ENCODE measurements at regions not wholly inside any gene's neighbourhood (a gene's known extent, or its start where the extent isn't known, plus 50 kb on each side); places are given as distances from the start of the nearest gene placed in this dataset.

GRCh38 chr10:7507887-7508726 is 97.3 kb upstream of the SFMBT2 start:
- H3K9me3 ChIP-seq (ENCODE audit: control extremely low read depth in 1 of 5, control insufficient read depth in 4 of 5, insufficient read depth in 2 of 5, low read depth in 1 of 5, low read length in 4 of 5), result peaks cover 0 to 11% (median 5%) of the 10 kb centered on the region in 5 experiments
- 46% methylated on average over 11 of the region's 13 CpGs for WGBS (ENCODE audit: insufficient coverage)
- no peaks in the 10 kb centered on the region for H3K36me3 ChIP-seq (ENCODE audit: control insufficient read depth in 4 of 4, insufficient read depth in 4 of 4, low read length in 3 of 4)
- H3K27ac ChIP-seq (ENCODE audit: insufficient read depth in 1 of 2, low read depth in 1 of 2, low read length in 2 of 2, poor library complexity in 1 of 2, severe bottlenecking in 2 of 2), result no peak overlapping the region
- no peak overlapping the region for H3K4me3 ChIP-seq (ENCODE audit: control insufficient read depth in 1 of 7, extremely low read depth in 1 of 7, insufficient read depth in 4 of 7, low read depth in 2 of 7, low read length in 6 of 7)
- CTCF ChIA-PET, result interaction anchor here (1.1 kb wide), 1 partner anchor 17 kb away, joined by 3 read pairs; no protein-coding TSS in a partner anchor
- H3K4me1 ChIP-seq (ENCODE audit: control extremely low read depth in 1 of 4, control insufficient read depth in 4 of 4, insufficient read depth in 4 of 4, low read length in 3 of 4), result peaks cover 0 to 9% (median 6%) of the 10 kb centered on the region in 4 experiments
- DNase-seq, result peak in 2 of 3 donors; percentile 32 to 50
- H3K27me3 ChIP-seq (replicated peaks in 2 of 5; ENCODE audit: control insufficient read depth in 4 of 5, insufficient read depth in 5 of 5, low read length in 4 of 5), result no peaks in the 10 kb centered on the region
- POLR2A ChIA-PET, result no interaction called here

GRCh38 chr10:7506571-7506970 is 95.7 kb upstream of the SFMBT2 start:
- Histone ChIP-seq H3K9me3 (ENCODE audit: control extremely low read depth in 1 of 5, control insufficient read depth in 4 of 5, insufficient read depth in 2 of 5, low read depth in 1 of 5, low read length in 4 of 5) (peaks cover 0 to 9% (median 5%) of the 10 kb centered on the region in 5 experiments), H3K4me3 (ENCODE audit: control insufficient read depth in 1 of 7, extremely low read depth in 1 of 7, insufficient read depth in 4 of 7, low read depth in 2 of 7, low read length in 6 of 7) (no peak overlapping the region), H3K27ac (ENCODE audit: insufficient read depth in 1 of 2, low read depth in 1 of 2, low read length in 2 of 2, poor library complexity in 1 of 2, severe bottlenecking in 2 of 2) (no peak overlapping the region), H3K27me3 (replicated peaks in 2 of 5; ENCODE audit: control insufficient read depth in 4 of 5, insufficient read depth in 5 of 5, low read length in 4 of 5) (no peaks in the 10 kb centered on the region), H3K4me1 (ENCODE audit: control extremely low read depth in 1 of 4, control insufficient read depth in 4 of 4, insufficient read depth in 4 of 4, low read length in 3 of 4) (peaks cover 0 to 17% (median 8%) of the 10 kb centered on the region in 4 experiments), H3K36me3 (ENCODE audit: control insufficient read depth in 4 of 4, insufficient read depth in 4 of 4, low read length in 3 of 4) (no peaks in the 10 kb centered on the region)
- ChIA-PET POLR2A (no interaction called here), CTCF (no interaction called here)
- DNase-seq, result no peak
- 100% methylated on average over 2 of the region's 3 CpGs for WGBS (ENCODE audit: insufficient coverage)

GRCh38 chr10:7505196-7505595 is 94.4 kb upstream of the SFMBT2 start:
- Histone ChIP-seq H3K4me3 (ENCODE audit: control insufficient read depth in 1 of 7, extremely low read depth in 1 of 7, insufficient read depth in 4 of 7, low read depth in 2 of 7, low read length in 6 of 7) (no peak overlapping the region), H3K36me3 (ENCODE audit: control insufficient read depth in 4 of 4, insufficient read depth in 4 of 4, low read length in 3 of 4) (no peaks in the 10 kb centered on the region), H3K9me3 (ENCODE audit: control extremely low read depth in 1 of 5, control insufficient read depth in 4 of 5, insufficient read depth in 2 of 5, low read depth in 1 of 5, low read length in 4 of 5) (peaks cover 0 to 7% (median 0%) of the 10 kb centered on the region in 5 experiments), H3K27ac (ENCODE audit: insufficient read depth in 1 of 2, low read depth in 1 of 2, low read length in 2 of 2, poor library complexity in 1 of 2, severe bottlenecking in 2 of 2) (no peak overlapping the region), H3K4me1 (ENCODE audit: control extremely low read depth in 1 of 4, control insufficient read depth in 4 of 4, insufficient read depth in 4 of 4, low read length in 3 of 4) (peaks cover 0 to 22% (median 8%) of the 10 kb centered on the region in 4 experiments), H3K27me3 (replicated peaks in 2 of 5; ENCODE audit: control insufficient read depth in 4 of 5, insufficient read depth in 5 of 5, low read length in 4 of 5) (no peaks in the 10 kb centered on the region)
- ChIA-PET POLR2A (no interaction called here), CTCF (no interaction called here)
- WGBS (ENCODE audit: insufficient coverage), result 86% methylated on average over 2 of the region's 2 CpGs
- DNase-seq, result no peak

GRCh38 chr10:7503190-7503589 is 92.4 kb upstream of the SFMBT2 start:
- Histone ChIP-seq H3K9me3 (ENCODE audit: control extremely low read depth in 1 of 5, control insufficient read depth in 4 of 5, insufficient read depth in 2 of 5, low read depth in 1 of 5, low read length in 4 of 5) (no peaks in the 10 kb centered on the region), H3K36me3 (ENCODE audit: control insufficient read depth in 4 of 4, insufficient read depth in 4 of 4, low read length in 3 of 4) (no peaks in the 10 kb centered on the region), H3K27ac (ENCODE audit: insufficient read depth in 1 of 2, low read depth in 1 of 2, low read length in 2 of 2, poor library complexity in 1 of 2, severe bottlenecking in 2 of 2) (no peak overlapping the region), H3K27me3 (replicated peaks in 2 of 5; ENCODE audit: control insufficient read depth in 4 of 5, insufficient read depth in 5 of 5, low read length in 4 of 5) (no peaks in the 10 kb centered on the region), H3K4me1 (ENCODE audit: control extremely low read depth in 1 of 4, control insufficient read depth in 4 of 4, insufficient read depth in 4 of 4, low read length in 3 of 4) (peaks cover 0 to 18% (median 6%) of the 10 kb centered on the region in 4 experiments), H3K4me3 (ENCODE audit: control insufficient read depth in 1 of 7, extremely low read depth in 1 of 7, insufficient read depth in 4 of 7, low read depth in 2 of 7, low read length in 6 of 7) (no peak overlapping the region)
- DNase-seq, result no peak
- POLR2A ChIA-PET, result no interaction called here
- WGBS (ENCODE audit: insufficient coverage), result 100% methylated on average over 2 of the region's 4 CpGs
- CTCF ChIA-PET, result no interaction called here

GRCh38 chr10:7501157-7501556 is 90.3 kb upstream of the SFMBT2 start:
- DNase-seq, result no peak
- ChIA-PET CTCF (no interaction called here), POLR2A (no interaction called here)
- Histone ChIP-seq H3K9me3 (ENCODE audit: control extremely low read depth in 1 of 5, control insufficient read depth in 4 of 5, insufficient read depth in 2 of 5, low read depth in 1 of 5, low read length in 4 of 5) (no peaks in the 10 kb centered on the region), H3K27ac (ENCODE audit: insufficient read depth in 1 of 2, low read depth in 1 of 2, low read length in 2 of 2, poor library complexity in 1 of 2, severe bottlenecking in 2 of 2) (no peak overlapping the region), H3K4me1 (ENCODE audit: control extremely low read depth in 1 of 4, control insufficient read depth in 4 of 4, insufficient read depth in 4 of 4, low read length in 3 of 4) (peaks cover 0 to 13% (median 2%) of the 10 kb centered on the region in 4 experiments), H3K27me3 (replicated peaks in 2 of 5; ENCODE audit: control insufficient read depth in 4 of 5, insufficient read depth in 5 of 5, low read length in 4 of 5) (no peaks in the 10 kb centered on the region), H3K4me3 (ENCODE audit: control insufficient read depth in 1 of 7, extremely low read depth in 1 of 7, insufficient read depth in 4 of 7, low read depth in 2 of 7, low read length in 6 of 7) (no peak overlapping the region), H3K36me3 (ENCODE audit: control insufficient read depth in 4 of 4, insufficient read depth in 4 of 4, low read length in 3 of 4) (no peaks in the 10 kb centered on the region)
- 70% methylated on average over 11 of the region's 12 CpGs for WGBS (ENCODE audit: insufficient coverage)

- 100% methylated on average over 5 of the region's 5 CpGs for WGBS (ENCODE audit: insufficient coverage)
- H3K27me3 ChIP-seq (replicated peaks in 2 of 5; ENCODE audit: control insufficient read depth in 4 of 5, insufficient read depth in 5 of 5, low read length in 4 of 5), result no peaks in the 10 kb centered on the region
- ChIA-PET CTCF (no interaction called here), POLR2A (no interaction called here)
- peaks cover 0 to 17% (median 2%) of the 10 kb centered on the region in 4 experiments for H3K4me1 ChIP-seq (ENCODE audit: control extremely low read depth in 1 of 4, control insufficient read depth in 4 of 4, insufficient read depth in 4 of 4, low read length in 3 of 4)
- H3K36me3 ChIP-seq (ENCODE audit: control insufficient read depth in 4 of 4, insufficient read depth in 4 of 4, low read length in 3 of 4), result no peaks in the 10 kb centered on the region
- DNase-seq, result no peak
- no peak overlapping the region for H3K4me3 ChIP-seq (ENCODE audit: control insufficient read depth in 1 of 7, extremely low read depth in 1 of 7, insufficient read depth in 4 of 7, low read depth in 2 of 7, low read length in 6 of 7)
- no peak overlapping the region for H3K27ac ChIP-seq (ENCODE audit: insufficient read depth in 1 of 2, low read depth in 1 of 2, low read length in 2 of 2, poor library complexity in 1 of 2, severe bottlenecking in 2 of 2)
- H3K9me3 ChIP-seq (ENCODE audit: control extremely low read depth in 1 of 5, control insufficient read depth in 4 of 5, insufficient read depth in 2 of 5, low read depth in 1 of 5, low read length in 4 of 5), result no peaks in the 10 kb centered on the region
Measured at GRCh38 chr10:7498111-7498510, 87.3 kb upstream of the SFMBT2 start.

- WGBS (ENCODE audit: insufficient coverage), result 100% methylated on average over 1 of the region's 2 CpGs
- POLR2A ChIA-PET, result no interaction called here
- no peaks in the 10 kb centered on the region for H3K36me3 ChIP-seq (ENCODE audit: control insufficient read depth in 4 of 4, insufficient read depth in 4 of 4, low read length in 3 of 4)
Measured at GRCh38 chr10:7493996-7494395, 83.2 kb upstream of the SFMBT2 start.

More at GRCh38 chr10:7493996-7494395, 83.2 kb upstream of the SFMBT2 start:
- Histone ChIP-seq H3K27me3 (replicated peaks in 2 of 5; ENCODE audit: control insufficient read depth in 4 of 5, insufficient read depth in 5 of 5, low read length in 4 of 5) (no peaks in the 10 kb centered on the region), H3K4me3 (ENCODE audit: control insufficient read depth in 1 of 7, extremely low read depth in 1 of 7, insufficient read depth in 4 of 7, low read depth in 2 of 7, low read length in 6 of 7) (no peak overlapping the region), H3K27ac (ENCODE audit: insufficient read depth in 1 of 2, low read depth in 1 of 2, low read length in 2 of 2, poor library complexity in 1 of 2, severe bottlenecking in 2 of 2) (no peak overlapping the region), H3K4me1 (ENCODE audit: control extremely low read depth in 1 of 4, control insufficient read depth in 4 of 4, insufficient read depth in 4 of 4, low read length in 3 of 4) (peaks cover 0 to 13% (median 0%) of the 10 kb centered on the region in 4 experiments), H3K9me3 (ENCODE audit: control extremely low read depth in 1 of 5, control insufficient read depth in 4 of 5, insufficient read depth in 2 of 5, low read depth in 1 of 5, low read length in 4 of 5) (no peaks in the 10 kb centered on the region)
- CTCF ChIA-PET, result no interaction called here
- no peak for DNase-seq

All from common myeloid progenitor, CD34-positive (primary cell).